GM19468 (cell line): ENCODE measurements at regions not wholly inside any gene's neighbourhood (a gene's known extent, or its start where the extent isn't known, plus 50 kb on each side); places are given as distances from the start of the nearest gene placed in this dataset.

Source experiments
- ATAC-seq: cut with Tn5 transposase; IDR thresholded peaks from one replicate; pipeline ENCODE4 v1.9.1; 2021; ENCODE audit warnings: mild to moderate bottlenecking, moderate library complexity, moderate number of reproducible peaks; ENCODE audit not compliant: unreplicated experiment; ENCODE audit errors: extremely low read depth

DNA sequence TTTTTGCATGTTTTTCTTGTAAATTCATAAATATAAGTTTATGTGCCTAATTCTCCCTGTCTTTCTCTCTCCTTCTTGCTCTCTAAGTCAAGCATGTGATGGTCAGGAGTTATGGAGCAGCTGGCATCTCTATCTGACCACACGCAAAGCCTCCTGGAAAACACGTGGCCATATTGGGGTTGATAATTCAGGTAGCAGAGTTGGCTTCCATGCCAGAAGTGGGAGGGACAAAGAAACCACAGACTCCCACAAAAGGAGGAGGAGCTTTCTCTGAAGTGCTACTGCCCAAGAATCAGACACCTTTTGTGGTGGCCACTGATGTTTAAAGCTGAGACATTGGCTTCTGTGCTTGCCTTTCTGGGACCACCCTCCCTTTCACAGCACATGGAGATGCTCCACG, 517.6 kb upstream of the TMEM132C start:
- ATAC-seq, result no peak

- ATAC-seq, result no peak
Measured at GRCh38 chr12:127750076-127750840, 516.7 kb upstream of the TMEM132C start.

GRCh38 chr12:127752802-127753201, 514.2 kb upstream of the TMEM132C start:
- no peak for ATAC-seq

DNA sequence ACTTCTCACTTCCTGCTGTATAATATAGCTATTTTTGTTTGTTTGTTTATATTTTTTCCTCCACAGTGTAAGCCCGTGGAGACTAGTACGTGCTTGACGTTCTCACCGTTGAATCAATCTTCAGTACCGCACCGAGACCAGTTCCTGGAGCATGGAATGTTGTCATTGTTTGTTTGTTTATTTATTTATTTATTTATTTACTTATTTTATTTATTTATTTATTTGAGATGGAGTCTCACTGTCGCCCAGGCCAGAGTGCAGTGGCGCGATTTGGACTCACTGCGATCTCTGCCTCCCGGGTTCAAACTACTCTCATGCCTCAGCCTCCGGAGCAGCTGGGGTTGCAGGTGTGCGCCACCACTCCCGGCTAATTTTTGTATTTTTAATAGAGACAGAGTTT, 506.6 kb upstream of the TMEM132C start:
- ATAC-seq, result no peak

GRCh38 chr12:127760996-127761395, 506.0 kb upstream of the TMEM132C start:
- ATAC-seq, result no peak

- no peak for ATAC-seq
Measured at GRCh38 chr12:127761880-127762279, 505.1 kb upstream of the TMEM132C start.

DNA sequence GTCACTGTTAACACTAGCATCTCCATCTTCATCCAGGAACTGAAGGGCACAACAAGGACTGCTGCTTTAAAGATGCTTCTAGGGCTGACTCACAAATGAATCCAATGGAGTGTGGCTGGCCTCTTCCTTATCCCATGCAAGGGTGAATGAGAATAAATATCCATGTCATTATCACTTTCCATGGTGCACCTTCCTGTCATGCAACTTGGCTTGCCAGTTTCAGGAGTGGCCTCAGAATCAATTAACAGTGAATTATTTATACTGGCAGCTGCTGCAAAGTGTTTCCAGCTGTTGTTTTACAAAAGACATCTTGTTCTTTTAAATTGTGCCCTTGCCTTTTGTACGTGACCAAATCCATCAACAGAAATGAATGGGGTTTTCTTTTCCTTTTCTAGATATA, 499.3 kb upstream of the TMEM132C start:
- no peak for ATAC-seq

DNA sequence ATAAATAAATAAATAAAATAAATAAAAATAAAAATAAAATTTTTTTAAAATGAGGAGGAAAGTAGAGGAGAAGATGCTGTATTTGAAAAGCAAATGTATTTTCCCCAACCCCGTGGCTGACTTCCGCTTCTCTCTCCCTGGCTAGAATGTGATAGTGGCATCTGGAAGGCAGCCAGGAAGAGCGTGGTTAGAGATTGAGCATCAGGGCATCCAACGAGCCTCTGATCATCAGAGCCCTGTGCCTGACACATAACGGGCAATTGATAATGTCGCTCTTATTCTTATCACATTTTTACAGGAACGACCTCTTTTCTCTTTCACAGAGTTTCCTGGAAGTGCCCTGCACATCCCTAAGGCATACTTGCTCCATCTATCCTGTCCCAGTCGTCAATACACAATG, 496.9 kb upstream of the TMEM132C start:
- no peak for ATAC-seq

DNA sequence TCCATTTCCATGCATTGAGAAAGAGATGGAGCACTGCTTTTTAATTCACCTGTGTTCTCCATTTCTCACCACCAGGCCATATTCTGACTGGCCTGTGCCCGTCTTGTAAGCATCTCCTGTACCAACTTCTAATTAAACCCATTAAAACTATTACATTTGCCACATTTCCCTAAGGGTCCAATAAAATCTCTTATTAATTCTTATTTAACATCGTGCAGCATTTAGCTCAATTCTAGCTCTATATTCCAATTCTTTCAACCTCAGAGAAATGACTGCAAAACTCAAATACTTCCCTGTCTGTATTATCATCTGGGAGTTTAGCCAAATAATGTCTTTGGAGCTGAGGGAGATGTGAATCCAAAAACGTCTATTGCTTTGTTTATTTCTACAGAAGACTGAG, 495.4 kb upstream of the TMEM132C start:
- no peak for ATAC-seq

- no peak for ATAC-seq
Measured at GRCh38 chr12:127773520-127773919, 493.4 kb upstream of the TMEM132C start.

DNA sequence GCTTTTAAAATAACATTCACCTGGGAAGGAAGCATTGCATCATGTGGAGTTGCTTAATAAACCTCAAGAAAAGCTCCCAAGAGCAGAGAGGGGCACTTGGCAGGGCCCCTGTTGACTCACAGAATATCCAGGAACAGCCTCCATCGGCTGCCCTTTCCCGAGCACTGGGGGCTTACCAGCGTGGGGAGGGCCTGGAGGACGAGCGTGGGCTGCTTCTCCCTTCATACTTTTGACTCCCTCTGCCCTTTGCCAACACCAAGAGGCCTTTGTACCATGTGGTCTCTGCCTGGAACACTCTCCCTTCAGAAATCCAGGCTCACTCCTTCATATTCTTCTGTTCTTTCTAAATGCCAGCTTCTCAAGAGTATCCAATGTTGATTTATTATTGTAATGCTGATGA, 492.1 kb upstream of the TMEM132C start:
- ATAC-seq, result no peak

DNA sequence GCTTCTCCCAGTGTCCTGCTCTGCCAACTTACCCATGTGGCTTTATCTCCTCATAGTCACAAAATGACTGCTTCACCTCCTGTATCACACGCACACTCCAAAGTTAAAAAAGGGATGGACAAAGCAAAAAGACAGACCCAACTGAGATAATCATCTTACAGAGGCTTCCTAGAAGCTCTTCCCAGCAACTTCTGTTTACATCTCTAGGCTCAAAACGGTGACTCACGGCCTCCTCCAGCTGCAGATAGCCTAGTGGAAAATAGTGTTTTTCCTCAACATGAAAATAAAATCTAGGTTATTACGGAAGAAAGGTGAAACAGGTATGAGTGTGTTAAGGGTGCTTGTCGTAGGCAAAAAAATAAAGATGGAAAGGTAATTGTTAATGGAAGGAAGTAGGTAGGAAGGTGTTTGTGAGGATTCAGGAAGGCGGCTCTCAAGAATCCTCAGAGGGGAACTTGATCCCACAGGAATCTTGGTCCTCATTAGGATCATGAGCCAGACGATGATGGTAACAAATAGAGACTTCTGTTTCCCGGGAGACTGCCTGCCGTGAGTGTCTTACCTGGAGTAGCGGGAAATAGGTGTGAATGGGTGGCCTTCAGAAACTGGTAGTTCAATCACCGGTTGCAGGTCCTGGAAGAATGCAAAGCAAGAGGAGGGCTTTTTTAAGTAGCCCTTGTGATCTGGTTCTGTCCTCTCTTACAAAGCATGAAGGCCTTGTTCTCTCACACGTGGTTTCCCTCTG, 487.5 kb upstream of the TMEM132C start:
- ATAC-seq, result no peak

DNA sequence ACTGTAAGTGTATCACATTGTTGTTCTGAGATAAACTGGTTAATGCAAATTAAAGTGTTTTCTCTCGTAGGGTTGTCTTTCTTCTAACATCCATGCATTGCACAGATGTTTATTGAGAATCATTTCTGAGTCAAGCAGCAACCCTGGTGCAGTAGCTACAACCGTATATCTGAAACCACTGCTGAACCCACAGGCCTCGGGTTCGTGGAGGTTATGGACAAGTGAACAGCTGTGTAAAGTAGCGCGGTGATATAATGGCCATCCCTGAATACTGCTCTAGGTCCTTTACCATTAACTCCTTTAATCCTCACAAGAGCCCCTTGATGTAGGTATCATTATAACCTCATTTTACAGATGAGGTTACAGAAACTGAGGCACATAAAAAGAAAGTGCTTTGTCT, 486.1 kb upstream of the TMEM132C start:
- ATAC-seq, result no peak

DNA sequence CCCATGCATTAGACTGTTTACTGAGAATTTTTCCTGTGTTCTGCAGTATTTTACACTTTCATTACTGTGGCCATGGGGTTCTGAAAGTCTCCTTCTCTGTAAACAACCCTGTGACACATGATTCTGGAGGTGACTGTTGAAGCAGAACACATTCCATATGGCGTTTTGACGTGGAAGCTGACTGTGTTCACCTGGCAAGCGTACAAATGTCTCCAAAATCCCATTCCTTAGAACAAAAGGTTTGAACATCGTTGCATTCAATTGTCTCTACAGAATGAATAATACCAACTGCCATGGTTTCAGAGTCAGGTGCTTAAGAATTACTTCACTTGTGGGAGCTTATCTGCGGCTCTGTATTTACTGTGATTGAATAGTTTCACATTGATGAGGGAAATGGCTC, 485.6 kb upstream of the TMEM132C start:
- ATAC-seq, result no peak

DNA sequence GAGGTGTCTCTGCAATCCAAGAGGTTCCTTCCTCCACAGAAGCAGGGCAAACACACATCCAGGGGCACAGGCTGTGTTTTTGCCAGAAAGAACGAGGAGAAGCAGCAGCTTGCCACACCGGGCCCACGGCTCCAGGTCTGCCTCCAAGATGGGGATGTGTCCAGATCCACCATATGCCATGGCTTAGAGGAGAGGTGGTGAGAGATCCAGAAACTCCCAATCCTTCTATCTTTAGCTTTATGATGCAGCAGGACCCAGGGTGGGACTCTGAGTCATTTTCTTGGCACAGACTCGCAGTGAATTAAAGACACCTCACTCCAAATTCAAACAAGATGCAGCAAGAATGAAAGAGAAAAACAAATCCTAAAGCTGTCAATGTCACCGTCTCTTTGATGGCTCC, 481.4 kb upstream of the TMEM132C start:
- no peak for ATAC-seq

DNA sequence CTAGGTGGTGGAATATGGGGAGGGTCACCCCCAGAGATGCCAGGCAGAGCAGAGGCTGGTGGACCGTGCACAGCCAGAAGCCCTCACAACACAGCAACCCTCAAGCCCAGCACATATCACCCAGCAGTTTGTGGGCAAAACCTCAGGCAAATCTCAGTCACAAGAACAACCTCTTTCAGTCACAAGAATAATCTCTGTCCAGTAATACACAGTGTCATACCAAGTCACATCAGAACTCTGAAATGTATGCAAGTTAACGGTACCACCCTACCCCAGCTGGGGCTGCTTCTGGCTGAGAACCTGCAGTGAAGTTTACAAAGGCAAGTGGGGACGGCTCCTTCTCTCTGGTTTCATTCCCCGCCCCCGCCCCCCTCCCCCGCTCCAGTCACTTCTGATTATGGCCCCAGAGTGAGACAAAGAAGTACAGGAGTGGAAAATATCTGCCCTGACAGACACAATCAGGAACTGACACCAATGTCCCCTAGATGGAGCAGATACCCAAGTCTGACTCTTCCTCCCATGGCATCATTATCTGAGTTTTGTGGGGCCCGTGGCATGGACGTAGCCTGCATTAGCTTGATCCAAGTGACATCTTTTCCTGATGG, 480.9 kb upstream of the TMEM132C start:
- ATAC-seq, result no peak

DNA sequence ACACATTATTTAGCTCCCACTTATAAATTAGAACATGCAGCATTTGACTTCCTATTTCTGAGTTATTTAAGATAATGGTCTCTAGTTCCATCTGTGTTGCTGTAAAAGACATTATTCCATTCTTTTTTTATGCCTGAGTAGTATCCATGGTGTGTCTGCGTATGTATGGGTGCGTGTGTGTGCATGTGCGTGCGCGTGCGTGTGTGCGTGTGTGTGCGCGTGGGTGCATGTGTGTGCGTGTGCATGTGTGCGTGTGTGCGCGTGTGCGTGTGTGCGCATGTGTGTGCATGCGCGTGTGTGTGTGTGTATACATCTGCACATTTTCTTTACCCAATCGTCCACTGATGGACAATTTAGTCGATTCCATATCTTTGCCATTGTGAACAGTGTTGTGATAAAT, 479.4 kb upstream of the TMEM132C start:
- no peak for ATAC-seq

DNA sequence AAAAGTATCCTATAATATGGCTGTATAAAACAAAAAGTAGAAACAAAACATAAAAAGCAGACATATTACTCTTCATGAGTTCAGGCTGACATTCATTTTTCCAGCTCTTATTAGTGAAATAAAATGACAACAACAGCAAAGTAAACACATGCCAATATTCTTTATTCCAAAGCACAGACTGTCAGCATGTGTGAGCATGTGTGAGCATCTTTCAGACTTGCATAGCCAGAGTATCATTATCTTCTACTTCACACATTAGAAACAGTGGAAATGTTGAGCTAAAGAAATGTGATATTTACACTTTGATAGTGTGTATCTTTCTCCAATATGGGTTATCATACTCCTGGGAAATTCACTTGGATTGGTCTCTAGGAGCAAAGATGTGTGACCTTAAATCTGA, 476.6 kb upstream of the TMEM132C start:
- ATAC-seq, result no peak

DNA sequence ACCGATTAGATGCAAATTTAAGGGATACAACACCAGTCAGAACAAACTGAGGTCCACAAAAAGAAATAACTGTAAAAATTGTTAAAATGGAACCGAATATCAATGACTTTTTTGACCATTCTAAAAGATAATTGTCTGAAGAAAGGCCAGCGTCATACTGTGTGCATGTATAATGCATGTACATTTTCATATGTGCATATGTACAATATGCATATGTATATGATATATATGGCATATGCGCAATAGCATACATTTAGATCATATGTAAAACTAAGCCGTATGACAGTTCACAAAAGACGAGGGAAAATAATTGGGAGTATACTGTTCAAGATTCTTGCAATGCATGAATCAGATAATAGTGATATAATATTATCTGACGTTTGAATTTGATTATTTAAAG, 475.8 kb upstream of the TMEM132C start:
- ATAC-seq, result no peak

DNA sequence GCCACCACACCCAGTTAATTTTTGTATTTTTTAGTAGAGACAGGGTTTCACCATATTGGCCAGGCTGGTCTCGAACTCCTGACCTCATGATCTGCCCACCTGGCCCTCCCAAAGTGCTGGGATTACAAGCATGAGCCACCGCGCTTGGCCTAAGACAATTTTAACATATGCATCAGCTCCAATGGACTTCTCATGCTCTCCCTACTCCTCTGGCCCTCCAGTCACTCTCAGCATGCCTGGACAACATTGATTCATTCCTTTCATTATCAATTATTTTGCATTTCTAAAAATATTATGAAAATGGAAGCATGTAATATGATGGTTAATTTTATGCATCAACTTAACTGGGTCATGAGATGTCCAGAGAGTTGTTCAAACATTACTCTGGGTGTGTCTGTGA, 469.1 kb upstream of the TMEM132C start:
- no peak for ATAC-seq

GRCh38 chr12:127802271-127802670, 464.7 kb upstream of the TMEM132C start:
- ATAC-seq, result no peak
